Central memory CD4-positive, alpha-beta T cell (primary cell): ENCODE measurements at regions not wholly inside any gene's neighbourhood (a gene's known extent, or its start where the extent isn't known, plus 50 kb on each side); places are given as distances from the start of the nearest gene placed in this dataset.

ENCODE experiments used
- DNase-seq: peaks from one replicate; pipeline ENCODE4 v3.0.0; 2022

DNA sequence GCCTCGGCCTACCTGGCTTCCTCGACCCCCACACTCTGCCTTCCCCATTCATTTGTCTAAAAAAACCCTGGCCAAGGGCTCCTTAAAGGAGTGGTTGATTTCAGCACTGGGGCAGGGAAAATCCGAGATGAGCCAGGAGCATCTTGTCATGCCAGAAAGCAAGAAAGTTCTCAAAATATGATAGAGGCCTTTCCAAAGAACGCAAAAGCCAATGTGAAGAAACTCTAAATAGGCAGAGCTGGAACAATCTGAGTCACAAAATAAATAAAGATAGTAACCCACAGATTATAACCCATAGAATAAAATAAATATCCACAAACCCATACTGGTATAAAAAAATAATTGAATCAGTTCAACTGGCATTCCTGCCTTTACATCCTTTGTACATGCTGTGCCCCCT, 192.3 kb upstream of the SALL1 start:
- no peak for DNase-seq

DNA sequence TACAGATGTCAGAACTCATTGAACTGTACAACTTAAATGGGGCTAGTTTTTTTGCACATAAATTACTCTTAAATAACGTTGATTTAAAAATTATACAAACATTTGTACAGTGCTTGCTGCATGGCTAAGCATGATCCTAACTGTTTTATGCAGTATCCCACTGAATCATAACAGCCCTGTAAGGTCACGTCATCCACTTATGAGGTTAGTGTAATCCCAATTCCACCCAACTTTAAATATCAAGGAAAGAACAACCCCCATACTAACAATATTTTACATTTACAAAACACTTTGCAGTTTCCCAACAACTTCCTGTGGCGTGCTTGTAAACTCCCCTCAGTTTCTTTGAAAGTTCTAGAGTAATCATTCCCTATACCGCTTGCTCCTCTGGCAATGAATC, 190.1 kb upstream of the SALL1 start:
- DNase-seq: no peak

GRCh38 chr16:51337662-51338061, 186.6 kb upstream of the SALL1 start:
- DNase-seq: no peak

DNA sequence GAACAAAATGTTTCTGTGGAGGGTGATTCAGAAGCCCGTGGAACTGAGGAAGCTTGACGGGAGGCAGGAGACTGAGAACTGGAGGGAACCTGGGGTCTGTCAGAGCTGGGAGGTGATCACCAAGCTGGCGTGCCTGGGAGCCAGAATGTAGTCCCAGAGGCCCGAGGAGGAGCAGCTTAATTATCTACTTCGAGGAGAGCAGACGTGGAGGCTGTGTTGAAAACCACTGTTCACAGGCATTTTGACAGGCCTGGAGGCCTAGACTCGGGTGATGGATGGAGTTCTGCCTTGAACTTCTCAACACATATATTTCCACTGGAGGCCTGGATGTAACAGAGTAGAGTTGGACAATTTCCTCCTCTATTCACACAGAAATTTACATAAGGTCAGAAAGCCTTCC, 177.7 kb upstream of the SALL1 start:
- DNase-seq: no peak

GRCh38 chr16:51327001-51327400, 175.9 kb upstream of the SALL1 start:
- no peak for DNase-seq

DNA sequence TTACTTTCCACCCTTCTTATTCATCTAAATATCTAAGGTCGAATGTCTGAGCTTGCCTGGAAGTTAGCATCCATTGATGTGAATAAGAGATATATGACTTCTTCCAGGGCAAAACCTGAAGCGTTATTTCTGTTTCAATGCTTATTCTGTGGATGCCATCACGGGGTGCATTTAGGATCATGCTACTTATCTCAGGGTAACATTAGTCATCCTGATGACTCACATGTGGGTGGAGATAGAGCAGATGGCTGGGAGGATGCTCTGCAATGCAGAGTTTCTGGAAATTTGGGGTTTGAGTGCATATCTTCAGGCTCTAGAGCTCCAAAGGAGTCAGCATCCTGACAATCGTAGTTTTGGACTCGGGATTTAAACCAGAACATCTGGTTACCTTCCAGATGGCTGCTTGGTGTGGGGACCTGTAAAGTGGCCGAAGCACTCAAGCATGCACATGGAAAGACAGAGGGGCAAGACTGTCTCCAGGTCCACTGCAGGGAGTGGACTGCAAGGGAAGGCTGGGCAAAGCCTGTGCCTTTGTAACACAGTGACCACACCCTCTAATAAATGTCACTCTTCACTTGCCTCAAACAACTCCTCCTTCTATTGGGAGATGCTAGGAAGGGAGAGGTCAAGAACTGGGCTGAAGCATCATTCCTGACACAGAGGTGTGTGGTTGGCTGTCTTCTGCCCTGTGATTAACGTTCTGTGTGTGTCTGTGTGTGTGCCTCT, 175.2 kb upstream of the SALL1 start:
- DNase-seq: no peak

DNA sequence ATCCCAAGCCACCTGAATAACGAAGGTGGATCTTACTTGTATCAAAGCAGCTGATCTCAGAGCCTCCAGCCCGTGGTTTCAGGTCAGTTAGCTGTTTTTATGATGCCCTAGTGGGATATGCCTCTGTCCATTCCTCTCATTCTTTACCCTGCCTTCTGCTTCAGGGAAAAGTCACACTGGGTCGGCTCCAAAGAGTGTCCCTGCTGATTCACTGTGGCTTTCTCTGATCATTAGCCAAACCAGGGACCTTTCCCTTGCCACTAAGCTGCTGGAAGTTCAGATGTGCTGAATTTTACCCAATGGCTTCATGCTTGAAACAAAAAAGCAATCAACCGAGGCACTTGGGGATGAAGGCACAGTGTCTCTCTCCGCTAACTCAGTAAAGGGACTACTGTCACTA, 170.2 kb upstream of the SALL1 start:
- DNase-seq: no peak

GRCh38 chr16:51317575-51317974, 166.5 kb upstream of the SALL1 start:
- no peak for DNase-seq

DNA sequence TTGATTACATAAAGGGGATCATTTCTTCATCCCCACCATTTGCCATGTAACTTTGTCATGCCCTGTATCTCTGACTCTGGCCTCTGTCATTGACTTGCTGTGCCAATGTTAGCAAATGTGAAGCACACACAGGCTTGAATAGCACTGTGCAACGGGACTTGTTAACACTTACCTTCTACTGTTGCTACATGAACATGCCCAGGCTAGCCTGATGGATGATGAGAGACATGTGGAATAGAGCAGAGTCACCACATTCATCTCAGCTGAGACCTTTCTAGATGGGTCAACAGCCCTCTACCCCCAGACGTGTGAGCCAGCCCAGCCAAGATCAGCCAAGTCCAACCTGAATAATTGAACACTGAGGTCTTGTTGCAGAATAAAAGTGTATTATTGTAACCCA, 162.1 kb upstream of the SALL1 start:
- no peak for DNase-seq

GRCh38 chr16:51312363-51313150, 161.5 kb upstream of the SALL1 start:
- no peak for DNase-seq

GRCh38 chr16:51310159-51310558, 159.1 kb upstream of the SALL1 start:
- no peak for DNase-seq

DNA sequence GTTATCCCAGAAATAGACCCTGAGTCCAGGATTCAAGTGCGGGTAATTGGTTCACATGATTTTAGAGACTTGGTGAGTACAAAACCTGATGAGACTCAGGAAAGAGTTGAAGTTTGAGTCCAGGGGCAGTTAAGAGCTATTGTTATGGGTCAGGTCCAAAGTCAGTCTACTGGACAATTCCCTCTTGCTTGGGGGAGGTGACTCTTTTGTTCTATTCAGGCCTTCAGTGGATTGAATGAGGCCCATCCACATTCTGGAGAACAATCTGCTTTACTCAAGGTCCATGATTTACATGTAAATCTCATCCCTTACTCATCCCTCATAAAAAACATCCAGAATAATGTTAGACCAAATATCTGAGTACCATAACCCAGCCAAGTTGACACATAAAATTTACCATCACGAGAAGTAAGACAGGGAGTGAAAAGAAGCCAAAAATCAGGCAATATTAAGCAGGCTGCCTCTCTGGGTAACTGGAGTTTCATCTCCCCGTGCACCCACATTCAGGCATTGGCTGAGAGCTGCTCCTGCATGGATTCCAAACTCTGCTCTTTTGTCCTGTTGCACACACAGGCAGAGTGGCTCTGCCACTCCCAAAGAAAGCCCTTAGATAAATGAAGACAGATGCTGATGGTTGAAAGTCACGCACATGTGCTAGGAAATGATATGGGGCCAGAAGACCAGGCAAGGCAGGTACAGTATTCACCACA, 156.0 kb upstream of the SALL1 start:
- DNase-seq: no peak

DNA sequence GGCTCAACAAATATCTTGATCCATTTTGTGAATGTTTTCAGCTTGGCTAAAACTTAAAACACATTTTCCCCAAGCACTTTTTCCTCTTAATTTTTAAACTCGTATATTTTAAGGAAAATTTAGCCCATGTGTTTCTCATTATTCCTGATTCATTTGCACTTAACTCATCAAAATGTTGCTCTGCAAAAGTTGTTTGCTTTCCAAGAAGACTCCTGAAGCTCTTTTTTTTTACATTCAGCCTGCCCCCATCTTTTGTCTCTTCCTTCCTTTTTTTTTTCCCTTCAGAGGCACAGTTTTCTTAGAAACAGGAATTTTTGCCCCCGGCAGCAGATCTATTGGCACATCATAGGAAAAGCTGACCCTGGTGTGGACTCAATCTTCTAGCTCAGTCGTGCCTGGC, 155.0 kb upstream of the SALL1 start:
- DNase-seq: no peak

GRCh38 chr16:51305337-51305736, 154.3 kb upstream of the SALL1 start:
- DNase-seq: no peak

GRCh38 chr16:51302042-51302441, 151.0 kb upstream of the SALL1 start:
- DNase-seq: no peak

GRCh38 chr16:51298800-51299199, 147.7 kb upstream of the SALL1 start:
- no peak for DNase-seq

- no peak for DNase-seq
Measured at GRCh38 chr16:51290442-51291285, 139.6 kb upstream of the SALL1 start.

DNA sequence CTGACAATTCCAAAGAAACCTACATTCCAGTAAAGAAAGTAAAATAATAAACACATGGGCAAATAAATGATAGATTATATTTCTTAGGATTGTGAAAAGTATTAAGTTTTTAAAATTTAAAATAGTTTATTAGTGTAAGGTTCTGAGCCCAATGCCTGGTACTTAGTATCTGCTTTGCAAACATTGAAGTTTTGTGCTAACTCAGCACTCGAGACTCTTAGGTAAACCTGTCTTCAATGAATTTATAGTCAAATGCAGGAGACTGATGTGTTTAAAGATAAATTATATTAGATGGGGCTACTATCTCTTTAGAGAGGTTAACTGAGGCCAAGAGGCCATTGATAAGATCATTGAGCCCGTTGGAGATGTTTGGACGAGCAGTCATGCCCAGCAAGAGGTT, 138.3 kb upstream of the SALL1 start:
- no peak for DNase-seq

DNA sequence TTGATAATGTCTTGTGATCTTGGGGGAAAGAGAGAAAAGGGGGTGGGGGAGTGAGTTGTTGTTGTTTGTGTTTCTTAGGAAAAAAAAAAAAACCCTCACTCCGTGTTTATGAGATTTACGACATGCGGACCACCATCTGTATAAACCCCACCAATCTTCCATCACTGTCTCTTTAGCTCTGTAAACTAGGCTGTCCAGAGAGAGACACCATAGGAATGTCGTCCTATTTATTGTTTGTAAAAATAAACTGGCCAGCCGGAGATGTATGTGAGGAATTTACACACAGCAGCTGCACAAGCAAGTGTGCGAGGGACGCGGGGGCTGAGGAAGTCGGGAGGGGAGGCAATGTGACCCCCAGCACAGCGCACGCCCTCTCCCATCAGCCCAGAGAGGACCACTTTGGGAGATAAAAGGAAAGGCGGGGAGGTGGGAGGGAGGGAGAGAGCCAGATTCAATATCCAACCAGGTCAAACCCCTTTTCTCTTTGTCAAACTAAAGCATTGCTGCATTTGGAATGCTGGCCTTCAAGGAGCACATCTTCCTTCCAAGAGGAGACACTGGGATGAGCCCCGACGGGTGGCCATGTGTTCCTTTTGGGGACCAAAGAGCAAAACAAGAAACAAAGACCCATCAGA, 136.2 kb upstream of the SALL1 start:
- no peak for DNase-seq

DNA sequence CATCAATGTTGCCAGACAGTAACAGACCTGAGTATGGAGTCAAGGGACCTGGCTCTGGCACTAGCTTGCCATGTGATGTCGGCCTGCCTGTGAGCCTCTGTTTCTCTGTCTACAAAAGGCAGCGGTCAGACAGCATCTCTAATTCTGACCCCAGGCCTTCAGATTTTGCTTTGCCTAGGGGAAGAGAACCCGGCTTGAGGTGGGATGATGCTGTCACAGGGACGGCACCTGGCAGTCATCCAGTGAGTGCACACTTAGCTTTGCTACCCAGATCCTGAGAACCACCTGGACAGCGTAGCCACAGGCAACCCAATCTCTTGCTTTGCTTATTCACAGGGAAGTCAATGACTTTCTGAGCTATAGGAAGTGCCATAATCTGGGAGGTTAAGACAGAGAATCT, 135.2 kb upstream of the SALL1 start:
- DNase-seq: no peak

DNA sequence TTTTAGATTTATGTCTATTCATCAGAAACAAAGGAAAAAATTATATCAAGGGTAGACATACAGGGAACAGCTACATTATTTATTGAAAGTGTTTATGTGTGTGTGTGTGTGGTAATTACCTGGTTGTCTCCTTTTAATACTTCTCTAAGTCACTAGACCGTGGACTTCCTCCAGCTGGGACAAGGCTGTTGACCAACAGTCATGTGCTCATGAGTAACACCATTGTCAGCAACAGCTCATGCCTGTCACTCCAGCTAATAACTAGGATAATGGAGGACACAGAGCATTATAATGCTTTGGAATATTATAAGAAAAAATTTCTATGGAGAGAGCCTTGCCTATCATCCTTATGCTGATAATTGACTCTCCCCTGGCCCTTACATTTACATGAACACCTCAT, 125.3 kb upstream of the SALL1 start:
- no peak for DNase-seq

- no peak for DNase-seq
Measured at GRCh38 chr16:51272420-51272819, 121.3 kb upstream of the SALL1 start.
